AG04450 (cell line): ENCODE measurements at regions not wholly inside any gene's neighbourhood (a gene's known extent, or its start where the extent isn't known, plus 50 kb on each side); places are given as distances from the start of the nearest gene placed in this dataset.
"Not testable (repeated sequence)": the region's sequence is repeated elsewhere in the genome, so short reads cannot be mapped to it uniquely, and the experiment has no call there.

Experiments
- CTCF ChIA-PET: fragments of 300-600, 350-600 bp; formaldehyde crosslinking; extraction: SDS; loops from one replicate; lab custom pipeline; 2022; ENCODE audit warnings: antibody characterized with exemption, inconsistent platforms; lab: Charles Lee
- POLR2A ChIA-PET: fragments of 350-600 bp; formaldehyde crosslinking; extraction: SDS; loops from one replicate; lab custom pipeline; 2021; ENCODE audit warnings: antibody characterized with exemption, inconsistent platforms; lab: Yijun Ruan, JAX
- DNase-seq: peaks from one replicate; pipeline ENCODE4 v3.0.0-alpha.2; 2011; ENCODE audit warnings: low read depth, low spot score
- H3K27ac ChIP-seq: one replicate; pipeline ENCODE4 v1.5.1; 2012; ENCODE audit warnings: low read depth, low read length, control low read depth
- H3K27me3 ChIP-seq: one replicate; pipeline ENCODE4 v1.6.0; 2012; ENCODE audit warnings: low read length; ENCODE audit not compliant: control insufficient read depth, insufficient read depth
- H3K4me3 ChIP-seq: 2 replicates; pipeline ENCODE4 v1.5.1; 2011; ENCODE audit warnings: mild to moderate bottlenecking, low read depth, low read length, control low read depth
- H3K9me3 ChIP-seq: 2 replicates; pipeline ENCODE4 v1.5.1; 2012; ENCODE audit warnings: low read length; ENCODE audit not compliant: control insufficient read depth, insufficient read depth

DNA sequence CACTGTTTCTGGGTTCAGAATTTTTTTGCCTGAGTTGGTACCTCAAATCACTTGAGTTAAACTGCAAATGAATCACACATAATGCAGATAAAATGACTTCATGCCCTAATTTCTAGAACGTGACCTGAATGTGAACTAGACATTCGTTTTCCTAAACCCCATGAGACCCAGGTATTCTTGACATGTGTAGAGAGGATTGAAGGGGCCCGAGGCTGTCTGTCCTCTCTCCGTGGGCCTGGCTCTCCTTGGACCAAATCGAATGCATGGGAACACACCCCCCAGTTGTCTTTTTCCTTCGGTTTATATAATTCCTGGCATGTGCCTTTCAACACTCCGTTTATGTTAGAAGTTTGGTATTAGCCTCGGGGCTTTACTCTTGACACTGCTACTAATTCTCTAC is 262.4 kb upstream of the PLGLB2 start:
- H3K9me3 ChIP-seq, H3K4me3 ChIP-seq, H3K27ac ChIP-seq, POLR2A ChIA-PET, CTCF ChIA-PET, H3K27me3 ChIP-seq, DNase-seq: not testable (repeated sequence)

DNA sequence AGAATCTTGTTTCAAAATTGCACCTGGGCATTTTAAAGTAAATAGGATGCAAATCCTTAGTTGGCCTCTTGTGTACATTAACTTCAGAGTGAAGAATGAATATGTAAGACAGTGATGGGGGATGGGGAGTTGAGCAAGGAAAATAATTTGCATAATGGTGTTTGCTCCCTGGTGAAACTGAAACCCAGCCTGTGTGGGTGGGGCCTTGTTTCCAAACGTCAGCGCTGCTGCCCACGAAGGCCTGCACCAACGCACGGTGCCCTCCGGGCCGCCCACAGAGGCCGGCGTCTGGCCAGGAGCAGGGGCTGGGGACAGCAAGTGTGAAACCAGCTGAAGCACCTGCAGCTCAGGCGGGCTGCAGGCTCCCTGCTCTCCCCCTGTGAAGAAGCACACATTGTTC is 262.0 kb upstream of the PLGLB2 start:
- H3K9me3 ChIP-seq, DNase-seq, POLR2A ChIA-PET, CTCF ChIA-PET, H3K27me3 ChIP-seq, H3K4me3 ChIP-seq, H3K27ac ChIP-seq: not testable (repeated sequence)

DNA sequence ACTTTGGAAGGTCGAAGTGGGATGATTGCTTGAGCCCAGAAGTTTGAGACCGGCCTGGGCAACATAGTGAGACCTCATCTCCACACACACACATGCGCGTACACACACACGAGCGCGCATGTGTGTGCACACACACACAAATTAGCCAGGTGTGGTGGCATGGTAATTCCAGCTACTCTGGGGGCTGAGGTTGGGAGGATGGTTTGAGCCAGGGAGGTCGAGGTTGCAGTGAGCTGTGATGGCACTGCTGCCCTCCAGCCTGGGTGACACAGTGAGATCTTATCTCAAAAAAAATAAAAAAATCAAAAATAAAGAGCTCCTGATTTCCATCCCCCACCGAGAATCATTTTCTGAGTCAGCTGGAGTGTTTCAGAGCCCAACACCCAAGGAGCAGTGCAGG is 261.5 kb upstream of the PLGLB2 start:
- H3K9me3 ChIP-seq, POLR2A ChIA-PET, H3K27ac ChIP-seq, CTCF ChIA-PET, H3K4me3 ChIP-seq, DNase-seq, H3K27me3 ChIP-seq: not testable (repeated sequence)

DNA sequence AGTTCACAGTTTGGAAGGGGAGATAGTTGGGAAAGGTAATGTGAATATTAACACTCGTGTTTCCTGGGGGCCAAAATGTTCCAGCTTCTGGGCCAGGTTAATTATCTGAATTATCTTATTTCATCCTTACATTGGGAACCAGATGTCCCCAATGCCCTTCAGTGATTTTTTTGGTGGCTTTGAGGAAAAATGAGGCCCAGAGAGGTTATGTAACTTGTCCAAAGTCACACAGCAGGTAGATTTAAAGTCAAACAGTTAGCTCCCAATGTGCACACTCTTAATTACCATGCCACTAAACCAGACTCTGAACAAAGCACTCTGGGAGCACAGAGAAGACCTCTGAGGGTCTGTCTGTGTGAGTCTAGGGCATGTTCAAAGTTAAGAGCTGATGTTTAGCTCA is 259.9 kb upstream of the PLGLB2 start:
- H3K27ac ChIP-seq, H3K4me3 ChIP-seq, DNase-seq, H3K27me3 ChIP-seq, H3K9me3 ChIP-seq, CTCF ChIA-PET, POLR2A ChIA-PET: not testable (repeated sequence)

DNA sequence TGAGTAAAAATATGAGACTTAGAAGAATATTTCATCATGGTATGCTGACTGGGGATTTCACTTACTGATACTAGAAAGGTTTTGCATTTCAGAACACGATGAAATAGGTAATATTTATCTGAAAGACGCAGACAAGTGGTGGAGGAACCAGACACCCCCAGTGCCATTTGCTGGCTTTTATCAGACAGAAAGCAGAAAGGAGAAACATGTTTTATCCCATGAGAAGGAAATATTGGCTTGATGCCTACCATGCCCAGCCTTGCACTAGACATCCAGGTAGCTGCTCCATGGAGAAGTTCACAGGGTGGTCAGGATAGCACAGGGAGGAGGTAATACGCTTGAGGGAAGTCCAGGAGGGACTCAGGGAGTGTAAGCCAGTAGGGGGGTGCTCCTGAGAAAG is 258.9 kb upstream of the PLGLB2 start:
- H3K27ac ChIP-seq, DNase-seq, CTCF ChIA-PET, H3K9me3 ChIP-seq, POLR2A ChIA-PET, H3K27me3 ChIP-seq, H3K4me3 ChIP-seq: not testable (repeated sequence)

DNA sequence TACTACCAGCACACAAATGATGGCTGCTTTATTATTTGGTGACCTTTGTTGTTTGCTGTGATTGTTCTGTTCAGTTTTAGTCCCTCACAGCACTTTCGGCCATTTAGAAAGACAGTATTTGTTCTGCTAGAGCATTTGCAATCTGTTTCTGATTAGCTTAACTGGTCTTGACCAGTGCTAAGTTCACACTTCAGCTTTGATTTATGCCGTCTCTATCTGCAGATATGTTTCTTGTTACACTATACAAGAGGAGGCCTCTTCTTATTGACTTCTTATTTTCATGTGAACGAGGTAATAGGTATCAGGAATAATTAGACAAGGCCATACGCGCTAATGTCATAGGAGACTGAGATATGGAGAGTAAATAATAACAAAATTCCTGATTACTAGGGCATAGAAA is 253.0 kb upstream of the PLGLB2 start:
- H3K27me3 ChIP-seq, H3K27ac ChIP-seq, DNase-seq, H3K4me3 ChIP-seq, H3K9me3 ChIP-seq, CTCF ChIA-PET, POLR2A ChIA-PET: not testable (repeated sequence)

DNA sequence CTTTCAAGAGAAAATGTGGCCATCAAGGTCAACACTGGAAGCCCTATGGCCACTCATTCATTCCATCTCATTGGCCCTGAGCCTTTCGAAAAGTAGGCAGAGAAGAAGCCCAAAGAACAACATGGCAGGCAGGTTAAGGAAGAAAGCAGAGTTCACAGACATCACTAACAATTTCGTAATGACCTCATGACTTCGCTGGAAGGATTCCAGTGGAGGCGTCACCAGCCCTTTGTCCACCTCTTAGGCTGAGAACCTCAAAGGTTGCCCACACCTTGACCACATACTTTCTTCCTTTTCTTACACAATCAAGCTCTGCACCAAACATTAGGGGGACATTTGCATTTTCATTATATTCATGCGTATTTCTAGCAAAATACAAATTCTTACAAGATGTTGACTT is 252.4 kb upstream of the PLGLB2 start:
- H3K9me3 ChIP-seq, CTCF ChIA-PET, H3K27me3 ChIP-seq, POLR2A ChIA-PET, DNase-seq, H3K27ac ChIP-seq, H3K4me3 ChIP-seq: not testable (repeated sequence)

DNA sequence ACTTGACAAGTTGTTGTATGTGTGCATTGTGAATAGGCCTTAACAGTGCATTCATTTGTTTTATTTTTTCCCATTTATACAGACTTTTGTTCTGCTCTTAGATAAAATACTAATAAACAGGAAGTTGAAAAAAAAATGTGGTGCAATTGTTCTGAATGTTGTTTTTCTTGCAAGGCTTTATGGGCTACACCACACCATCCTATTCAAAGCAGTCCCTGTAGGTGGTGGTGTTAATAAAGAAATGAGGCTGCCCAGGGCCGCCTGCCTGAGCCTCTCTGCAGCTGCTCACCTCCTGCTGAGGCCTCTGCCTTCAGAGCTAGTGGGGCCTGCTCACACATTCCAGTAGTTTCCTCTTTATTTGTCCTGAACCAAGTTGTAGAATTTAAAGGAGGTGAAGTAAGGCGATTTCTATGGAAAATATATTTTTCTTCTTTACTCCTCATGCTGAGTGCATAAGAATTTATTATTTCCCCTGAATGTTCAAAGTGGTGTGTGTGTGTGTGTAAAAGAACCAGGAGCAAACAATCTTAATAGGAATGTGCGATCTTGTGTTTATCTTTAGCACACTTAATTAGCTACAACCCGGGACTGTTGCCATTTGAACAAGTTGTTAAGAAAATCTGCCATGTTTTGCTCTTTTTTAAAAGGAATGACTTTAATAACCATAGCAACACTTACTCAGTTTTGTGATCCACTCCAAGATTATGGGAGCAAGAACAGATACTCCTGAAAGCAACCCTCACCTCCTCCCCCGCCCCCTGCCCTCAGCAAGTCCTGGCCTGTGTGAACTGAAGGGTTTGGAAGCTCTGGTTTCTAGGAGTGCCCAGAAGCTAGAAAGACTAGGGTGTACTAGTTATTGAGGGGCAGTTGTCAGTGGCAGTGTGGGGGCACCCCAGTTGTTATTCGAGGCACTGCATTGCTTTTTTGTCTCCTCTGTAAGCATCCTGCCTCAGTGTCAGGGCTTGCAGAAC is 251.6 kb upstream of the PLGLB2 start:
- POLR2A ChIA-PET, H3K27ac ChIP-seq, H3K27me3 ChIP-seq, DNase-seq, H3K9me3 ChIP-seq, CTCF ChIA-PET, H3K4me3 ChIP-seq: not testable (repeated sequence)

DNA sequence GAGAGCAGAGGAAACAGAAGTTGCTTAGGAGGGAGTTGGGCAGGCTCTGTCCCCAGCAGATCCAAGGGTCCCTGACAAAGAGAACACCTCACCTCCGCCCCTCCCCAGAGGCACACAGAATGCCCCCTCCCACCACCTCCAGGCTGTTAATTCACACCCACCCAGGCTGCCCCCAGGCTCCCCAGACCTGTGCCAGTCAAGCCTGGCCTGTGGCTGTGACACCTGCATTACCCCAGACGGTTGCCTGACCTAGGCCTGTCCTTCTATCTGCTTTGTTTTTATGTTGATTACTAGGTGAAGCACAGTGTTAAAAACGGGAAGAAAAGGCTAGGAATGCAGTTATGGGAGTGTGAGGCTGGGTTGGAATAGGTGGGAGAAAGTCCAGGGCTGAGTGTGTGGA is 250.8 kb upstream of the PLGLB2 start:
- DNase-seq, H3K4me3 ChIP-seq, CTCF ChIA-PET, H3K27me3 ChIP-seq, H3K9me3 ChIP-seq, POLR2A ChIA-PET, H3K27ac ChIP-seq: not testable (repeated sequence)

DNA sequence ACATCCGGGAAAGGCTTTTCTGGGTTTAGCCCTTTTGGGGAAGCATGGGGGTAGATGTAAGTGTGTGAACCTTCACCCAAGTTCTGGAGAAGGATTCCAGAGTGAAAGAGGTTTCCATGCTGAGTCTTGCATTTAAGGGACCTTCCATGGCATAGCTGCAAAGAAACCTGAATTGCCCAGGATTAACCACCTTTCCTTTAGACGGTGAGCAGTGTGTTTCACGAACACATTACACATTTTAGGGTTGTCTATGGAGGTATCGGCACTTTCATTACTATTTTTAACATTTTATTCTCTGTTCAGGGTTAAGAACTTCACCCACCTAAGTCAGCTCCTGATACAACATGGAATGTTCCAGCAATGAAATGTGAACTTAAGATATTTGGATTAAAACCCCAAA is 250.2 kb upstream of the PLGLB2 start:
- H3K27ac ChIP-seq, CTCF ChIA-PET, DNase-seq, H3K4me3 ChIP-seq, POLR2A ChIA-PET, H3K9me3 ChIP-seq, H3K27me3 ChIP-seq: not testable (repeated sequence)

DNA sequence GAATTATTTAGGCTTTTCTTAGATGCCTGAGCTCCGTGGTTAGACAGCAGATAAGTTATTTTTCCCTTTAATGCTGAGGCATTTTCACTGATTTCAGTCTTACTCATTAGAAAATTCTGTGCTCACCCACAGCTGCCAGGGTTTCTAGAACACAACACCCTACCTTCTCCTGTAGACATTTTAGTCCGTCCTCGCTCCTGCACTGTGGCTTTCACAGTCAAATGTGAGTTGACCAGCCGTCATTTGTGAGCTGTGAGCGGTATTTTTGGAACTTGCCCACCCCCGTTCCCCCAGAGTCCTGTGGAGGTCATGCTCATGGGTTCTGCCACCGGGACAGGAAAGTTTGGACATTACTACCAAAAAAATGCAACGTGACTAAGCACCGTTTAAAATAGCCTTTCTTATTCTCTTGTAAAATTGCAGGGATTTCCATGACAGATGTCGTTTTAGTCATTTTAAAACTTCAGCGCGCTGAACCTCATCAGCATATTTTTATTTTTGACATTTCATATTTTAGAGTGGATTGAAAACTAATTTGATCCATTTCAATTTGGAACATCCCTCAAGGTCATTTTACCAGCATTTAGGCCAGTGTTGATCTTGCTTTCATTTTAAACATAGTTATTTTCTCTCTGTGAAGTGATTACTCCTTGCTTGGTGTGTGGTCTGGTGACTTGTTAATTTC is 249.6 kb upstream of the PLGLB2 start:
- H3K27ac ChIP-seq, H3K9me3 ChIP-seq, DNase-seq, CTCF ChIA-PET, POLR2A ChIA-PET, H3K27me3 ChIP-seq, H3K4me3 ChIP-seq: not testable (repeated sequence)

DNA sequence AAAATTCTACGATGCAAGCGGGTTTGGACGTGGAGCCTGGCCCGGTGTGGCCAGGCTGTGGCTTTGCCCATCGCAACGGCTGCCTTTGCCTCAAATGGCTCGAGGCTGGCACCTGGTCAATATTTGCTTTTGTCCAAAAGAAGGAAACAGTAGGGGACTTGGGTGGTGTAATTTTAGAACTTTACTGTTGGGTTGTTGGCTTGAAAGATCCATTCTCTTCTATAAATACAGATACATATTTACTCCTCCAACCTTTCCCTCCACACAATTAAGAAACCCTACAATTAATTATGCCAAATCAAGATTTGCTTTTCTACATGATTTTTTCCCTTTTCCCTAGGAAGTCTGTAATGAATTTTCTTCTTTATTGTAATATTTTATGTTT is 249.0 kb upstream of the PLGLB2 start:
- H3K27ac ChIP-seq, POLR2A ChIA-PET, H3K4me3 ChIP-seq, H3K27me3 ChIP-seq, H3K9me3 ChIP-seq, CTCF ChIA-PET, DNase-seq: not testable (repeated sequence)
